PC-9 (cell line): ENCODE measurements at regions not wholly inside any gene's neighbourhood (a gene's known extent, or its start where the extent isn't known, plus 50 kb on each side); places are given as distances from the start of the nearest gene placed in this dataset.

Source experiments
- BruUV-seq: library from RNA; stranded (reverse); fragments of 400-500 nt; replicated peaks from 2 replicates; lab custom pipeline; 2021; lab: Mats Ljungman, UMichigan
- CTCF ChIA-PET: fragments of 300-600 bp; sonication (Branson Sonifier 250); formaldehyde crosslinking; loops from one replicate; lab custom pipeline; 2022; ENCODE audit warnings: antibody characterized with exemption; lab: Charles Lee
- POLR2A ChIA-PET: fragments of 300-600 bp; sonication (Branson Sonifier 250); formaldehyde crosslinking; loops from one replicate; lab custom pipeline; 2022; ENCODE audit warnings: antibody characterized with exemption; ENCODE audit not compliant: unreplicated experiment; lab: Charles Lee
- DNase-seq, 2 experiments: peaks; one replicate each; pipeline versions ENCODE4 v3.0.0 to v3.0.0-alpha.2; 2015 to 2022; ENCODE audit warnings: mixed read lengths in 1 of 2
- H2AFZ ChIP-seq: fragments of 200-600 bp; sonication (generic); 2 replicates; pipeline ENCODE4 v1.8.1; 2017; ENCODE audit warnings: antibody characterized with exemption
- H3F3A ChIP-seq: fragments of 200-600 bp; sonication (generic); 2 replicates; pipeline ENCODE4 v1.8.1; 2017; ENCODE audit warnings: antibody characterized with exemption, mild to moderate bottlenecking, low read depth; ENCODE audit not compliant: insufficient read depth
- H3K27ac ChIP-seq: fragments of 200-600 bp; sonication (generic); 2 replicates; pipeline ENCODE4 v1.6.1; 2016; ENCODE audit warnings: mixed run types
- H3K27me3 ChIP-seq: fragments of 200-600 bp; sonication (generic); 2 replicates; pipeline ENCODE4 v1.6.1; 2016; ENCODE audit warnings: low read depth, mixed run types; ENCODE audit not compliant: insufficient read depth
- H3K36me3 ChIP-seq: fragments of 200-600 bp; sonication (generic); 2 replicates; pipeline ENCODE4 v1.6.1; 2016; ENCODE audit warnings: low read depth, mixed run types
- H3K4me1 ChIP-seq: fragments of 200-600 bp; sonication (generic); replicated peaks from 2 replicates; pipeline ENCODE4 v1.6.1; 2016; ENCODE audit warnings: mixed run types; ENCODE audit not compliant: insufficient read depth
- H3K4me2 ChIP-seq: fragments of 200-600 bp; sonication (generic); 2 replicates; pipeline ENCODE4 v1.6.1; 2017; ENCODE audit warnings: mixed run types
- H3K4me3 ChIP-seq: fragments of 200-600 bp; sonication (generic); 2 replicates; pipeline ENCODE4 v1.6.1; 2016; ENCODE audit warnings: mixed run types
- H3K79me2 ChIP-seq: fragments of 200-600 bp; sonication (generic); 2 replicates; pipeline ENCODE4 v1.6.1; 2017; ENCODE audit warnings: low read depth, mixed run types
- H3K9me2 ChIP-seq: fragments of 200-600 bp; sonication (generic); 2 replicates; pipeline ENCODE4 v1.8.1; 2017; ENCODE audit warnings: mild to moderate bottlenecking; ENCODE audit not compliant: insufficient read depth
- H3K9me3 ChIP-seq: fragments of 200-600 bp; sonication (generic); 2 replicates; pipeline ENCODE4 v1.8.1; 2016; ENCODE audit warnings: low read depth; ENCODE audit not compliant: insufficient read depth
- H4K20me1 ChIP-seq: fragments of 200-600 bp; sonication (generic); 2 replicates; pipeline ENCODE4 v1.8.1; 2017; ENCODE audit not compliant: insufficient read depth
- EZH2 ChIP-seq: fragments of 200-600 bp; sonication (generic); IDR thresholded peaks from 2 replicates; pipeline ENCODE4 v1.8.0; 2017; ENCODE audit warnings: antibody characterized with exemption, low read depth
- intact Hi-C: fragments of 100-400 bp; cut with micrococcal nuclease; formaldehyde crosslinking; loops from one replicate; pipeline ENCODE4 v1.10.0; 2022; ENCODE audit not compliant: unreplicated experiment
- TF ChIP-seq, protein P1 (sequence below): fragments of 200-600 bp; sonication (generic); conservative IDR thresholded peaks from 2 replicates; pipeline ENCODE4 v1.6.1; 2017; ENCODE audit warnings: mixed run types, antibody characterized with exemption, mild to moderate bottlenecking, moderate library complexity

- H3K4me2 ChIP-seq: no peak overlapping the region
- H3K4me3 ChIP-seq: no peak overlapping the region
- no peaks in the 10 kb centered on the region for H3F3A ChIP-seq
- H3K36me3 ChIP-seq: no peaks in the 10 kb centered on the region
- no peaks in the 10 kb centered on the region for H3K4me1 ChIP-seq
- BruUV-seq: no TSS peak
- H3K79me2 ChIP-seq: no peaks in the 10 kb centered on the region
- H3K9me3 ChIP-seq: no peaks in the 10 kb centered on the region
- H3K27ac ChIP-seq: no peak overlapping the region
- ChIA-PET CTCF (interaction anchor here (0.5 kb wide), 1 partner anchor 262 kb away, joined by 3 read pairs; no protein-coding TSS in a partner anchor), POLR2A (interaction anchor here (0.6 kb wide), 1 partner anchor 112 kb away, joined by 3 read pairs; no protein-coding TSS in a partner anchor)
- TF ChIP-seq EZH2: no peak
- TF ChIP-seq, protein P1, sequence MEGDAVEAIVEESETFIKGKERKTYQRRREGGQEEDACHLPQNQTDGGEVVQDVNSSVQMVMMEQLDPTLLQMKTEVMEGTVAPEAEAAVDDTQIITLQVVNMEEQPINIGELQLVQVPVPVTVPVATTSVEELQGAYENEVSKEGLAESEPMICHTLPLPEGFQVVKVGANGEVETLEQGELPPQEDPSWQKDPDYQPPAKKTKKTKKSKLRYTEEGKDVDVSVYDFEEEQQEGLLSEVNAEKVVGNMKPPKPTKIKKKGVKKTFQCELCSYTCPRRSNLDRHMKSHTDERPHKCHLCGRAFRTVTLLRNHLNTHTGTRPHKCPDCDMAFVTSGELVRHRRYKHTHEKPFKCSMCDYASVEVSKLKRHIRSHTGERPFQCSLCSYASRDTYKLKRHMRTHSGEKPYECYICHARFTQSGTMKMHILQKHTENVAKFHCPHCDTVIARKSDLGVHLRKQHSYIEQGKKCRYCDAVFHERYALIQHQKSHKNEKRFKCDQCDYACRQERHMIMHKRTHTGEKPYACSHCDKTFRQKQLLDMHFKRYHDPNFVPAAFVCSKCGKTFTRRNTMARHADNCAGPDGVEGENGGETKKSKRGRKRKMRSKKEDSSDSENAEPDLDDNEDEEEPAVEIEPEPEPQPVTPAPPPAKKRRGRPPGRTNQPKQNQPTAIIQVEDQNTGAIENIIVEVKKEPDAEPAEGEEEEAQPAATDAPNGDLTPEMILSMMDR: no peak
- H3K9me2 ChIP-seq: no peaks in the 10 kb centered on the region
- no peaks in the 10 kb centered on the region for H4K20me1 ChIP-seq
- no peaks in the 10 kb centered on the region for H3K27me3 ChIP-seq
- intact Hi-C loops: no loop called here
- no peak overlapping the region for H2AFZ ChIP-seq
- no peak for DNase-seq
Measured at GRCh38 chr5:74510476-74511075, 130.0 kb downstream of the ENC1 start.

DNA sequence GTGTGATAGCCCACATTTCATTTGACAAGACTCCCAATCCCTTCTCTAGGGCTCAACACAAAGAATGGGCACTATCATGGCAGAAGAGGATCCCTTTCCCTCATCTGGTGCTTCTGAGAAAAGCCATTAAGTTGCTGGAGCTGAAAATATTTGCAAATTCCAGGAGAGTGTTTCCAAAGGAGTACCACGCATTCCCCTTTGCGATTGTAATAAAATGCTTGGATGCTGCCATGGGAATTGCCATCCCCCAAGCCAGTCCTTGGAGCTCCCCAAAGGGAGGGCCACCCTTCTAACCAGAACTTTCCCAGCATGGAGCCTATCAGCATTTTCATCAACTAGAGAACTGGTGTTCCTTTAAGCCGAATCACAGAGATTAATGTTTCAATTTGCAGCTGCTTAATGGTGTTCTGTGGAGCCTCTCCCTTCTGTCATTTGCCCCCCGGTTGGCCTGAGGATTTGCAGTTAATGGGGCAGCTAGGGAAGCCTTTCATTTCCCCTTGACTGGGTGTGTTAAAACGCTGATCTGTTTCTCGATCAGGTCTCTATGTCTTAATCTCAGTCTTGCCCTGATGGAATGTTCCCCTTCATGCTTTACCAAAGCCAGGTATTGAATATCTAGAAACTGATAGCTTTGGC lies 133.0 kb downstream of the ENC1 start:
- H3K27ac ChIP-seq: no peak overlapping the region
- no peaks in the 10 kb centered on the region for H3K9me3 ChIP-seq
- no peaks in the 10 kb centered on the region for H3K36me3 ChIP-seq
- no peaks in the 10 kb centered on the region for H3K9me2 ChIP-seq
- no peaks in the 10 kb centered on the region for H3K27me3 ChIP-seq
- no peak overlapping the region for H3K4me2 ChIP-seq
- DNase-seq: no peak
- H3K4me1 ChIP-seq: no peaks in the 10 kb centered on the region
- intact Hi-C loops: no loop called here
- H2AFZ ChIP-seq: no peak overlapping the region
- TF ChIP-seq EZH2: no peak
- TF ChIP-seq, protein P1: no peak
- no peaks in the 10 kb centered on the region for H3F3A ChIP-seq
- no TSS peak for BruUV-seq
- H4K20me1 ChIP-seq: no peaks in the 10 kb centered on the region
- H3K79me2 ChIP-seq: no peaks in the 10 kb centered on the region
- ChIA-PET POLR2A (no interaction called here), CTCF (no interaction called here)
- H3K4me3 ChIP-seq: no peak overlapping the region

- H3K27me3 ChIP-seq: no peaks in the 10 kb centered on the region
- no peaks in the 10 kb centered on the region for H4K20me1 ChIP-seq
- no peak overlapping the region for H3K4me2 ChIP-seq
- CTCF ChIA-PET: no interaction called here
- H3K4me3 ChIP-seq: no peak overlapping the region
- no peaks in the 10 kb centered on the region for H3F3A ChIP-seq
- no TSS peak for BruUV-seq
- no peak overlapping the region for H3K27ac ChIP-seq
- H3K9me3 ChIP-seq: no peaks in the 10 kb centered on the region
- H3K79me2 ChIP-seq: no peaks in the 10 kb centered on the region
- POLR2A ChIA-PET: no interaction called here
- H3K36me3 ChIP-seq: no peaks in the 10 kb centered on the region
- no peaks in the 10 kb centered on the region for H3K9me2 ChIP-seq
- no peak overlapping the region for H2AFZ ChIP-seq
- no peak for DNase-seq
- intact Hi-C loops: no loop called here
- H3K4me1 ChIP-seq: no peaks in the 10 kb centered on the region
- TF ChIP-seq EZH2: no peak
- TF ChIP-seq, protein P1: no peak
Measured at GRCh38 chr5:74506119-74506518, 134.4 kb downstream of the ENC1 start.
